Stimulated activated CD4-positive, alpha-beta T cell treated with anti-CD3 and anti-CD28 coated beads, TNF-alpha, amount 100 ng/mL, for 24 hours (primary cell): ENCODE measurements at regions not wholly inside any gene's neighbourhood (a gene's known extent, or its start where the extent isn't known, plus 50 kb on each side); places are given as distances from the start of the nearest gene placed in this dataset.

Source experiments
- DNase-seq, 3 experiments: peaks; one replicate each; pipeline ENCODE4 v3.0.0-alpha.2; 2020; ENCODE audit warnings: low read depth in 3 of 3

DNA sequence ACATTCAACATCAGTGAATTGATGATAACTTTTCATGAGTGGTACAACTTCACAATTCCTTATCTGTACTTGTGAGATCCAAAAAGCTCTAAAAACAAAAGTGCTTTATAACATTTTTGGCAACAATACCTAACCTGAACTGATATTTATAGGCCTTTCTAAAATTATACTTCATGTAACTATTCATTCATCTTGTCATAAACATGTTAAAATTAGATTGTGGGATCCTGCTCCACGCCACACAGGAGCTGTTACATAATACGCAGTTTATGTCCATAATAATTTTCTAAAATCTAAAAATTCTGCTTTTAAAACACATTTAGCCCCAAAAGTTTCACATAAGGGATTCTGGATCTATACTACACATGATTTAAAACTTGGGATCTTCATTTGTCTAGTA is 908.5 kb upstream of the CHAC2 start:
- no peak for DNase-seq

DNA sequence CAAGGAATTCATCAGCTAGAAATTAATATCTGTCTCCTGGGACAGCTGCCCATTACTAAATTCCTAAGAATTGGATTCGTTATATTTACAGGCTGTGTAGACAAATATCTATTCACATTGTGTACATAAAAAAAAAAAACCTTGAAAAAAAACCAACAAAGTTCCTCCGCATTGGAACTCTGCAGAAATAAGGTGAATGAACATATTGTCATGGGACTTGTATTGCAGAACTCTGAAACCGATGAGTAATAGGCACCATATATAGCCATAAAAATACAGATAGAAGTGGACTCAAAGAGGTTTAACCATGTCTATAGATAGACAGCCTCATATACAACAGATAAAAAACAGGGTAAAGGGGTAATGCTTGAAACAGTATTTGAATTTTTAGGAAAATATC is 909.9 kb upstream of the CHAC2 start:
- DNase-seq = no peak

DNA sequence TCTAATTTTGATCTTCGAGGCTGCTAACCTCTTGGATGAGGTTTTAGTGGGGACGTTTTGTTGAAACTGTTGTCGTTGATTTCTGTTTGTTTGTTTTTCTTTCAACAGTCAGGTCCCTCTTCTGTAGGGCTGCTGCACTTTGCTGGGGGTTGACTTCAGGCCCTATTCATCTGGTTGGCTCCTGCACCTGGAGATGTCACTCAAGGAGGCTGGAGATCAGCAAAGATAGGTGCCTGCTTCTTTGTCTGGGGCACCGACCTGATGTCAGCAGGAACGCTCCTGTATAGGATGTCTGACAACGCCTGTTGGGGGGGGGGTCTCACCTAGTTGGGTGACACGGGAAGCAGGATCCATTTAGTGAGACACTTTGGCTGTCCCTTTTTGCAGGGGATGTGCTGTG is 915.6 kb upstream of the CHAC2 start:
- DNase-seq = no peak

DNA sequence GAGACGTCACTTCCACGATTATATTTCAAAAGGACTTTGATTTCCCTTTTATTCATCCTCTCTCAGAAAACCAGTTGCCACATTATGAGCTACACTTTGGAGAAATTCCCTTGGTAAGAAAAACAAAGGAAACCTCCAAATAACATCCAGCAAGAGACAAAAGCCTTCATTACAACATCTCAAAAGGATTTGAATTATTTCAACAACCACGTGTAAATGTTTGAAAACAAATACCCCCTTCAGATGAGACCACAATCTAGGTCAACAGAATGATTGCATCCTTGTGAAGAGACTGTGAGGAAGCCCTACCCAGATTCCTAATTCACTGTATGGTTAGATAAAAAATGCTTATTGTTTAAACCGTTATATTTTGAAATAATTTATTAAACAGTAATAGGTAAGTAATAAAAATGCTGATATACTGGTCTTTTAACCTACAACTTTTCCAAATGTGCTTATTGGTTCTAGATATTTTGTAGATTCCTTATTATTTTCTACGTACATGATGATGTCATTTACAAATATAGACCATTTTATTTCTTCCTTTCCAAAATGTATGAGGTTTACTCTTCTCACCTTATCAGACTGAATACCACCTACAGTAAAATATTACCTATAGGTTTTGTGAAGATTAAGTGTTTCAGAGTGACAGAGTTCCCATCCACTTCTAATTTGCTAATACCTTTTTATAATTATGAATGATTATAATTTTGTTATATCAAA is 922.7 kb upstream of the CHAC2 start:
- DNase-seq = no peak

DNA sequence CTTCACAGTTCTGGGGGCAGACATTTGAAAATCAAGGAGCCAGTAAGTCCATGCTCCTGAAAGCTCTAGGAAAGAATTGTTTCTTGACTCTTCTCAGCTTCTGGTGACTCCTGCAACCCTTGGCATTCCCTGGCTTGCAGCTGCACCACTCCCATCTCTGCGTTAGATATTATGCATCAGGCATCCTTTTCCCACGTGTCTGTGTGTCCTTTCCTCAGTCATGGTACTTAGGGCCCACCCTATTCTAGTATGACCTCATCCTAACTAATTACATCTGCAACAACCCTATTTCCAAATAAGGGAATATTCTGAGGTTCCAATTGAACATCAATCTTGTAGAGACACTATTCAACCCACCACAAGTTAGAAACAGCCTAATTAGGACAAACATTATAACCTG is 931.7 kb upstream of the CHAC2 start:
- no peak for DNase-seq

DNA sequence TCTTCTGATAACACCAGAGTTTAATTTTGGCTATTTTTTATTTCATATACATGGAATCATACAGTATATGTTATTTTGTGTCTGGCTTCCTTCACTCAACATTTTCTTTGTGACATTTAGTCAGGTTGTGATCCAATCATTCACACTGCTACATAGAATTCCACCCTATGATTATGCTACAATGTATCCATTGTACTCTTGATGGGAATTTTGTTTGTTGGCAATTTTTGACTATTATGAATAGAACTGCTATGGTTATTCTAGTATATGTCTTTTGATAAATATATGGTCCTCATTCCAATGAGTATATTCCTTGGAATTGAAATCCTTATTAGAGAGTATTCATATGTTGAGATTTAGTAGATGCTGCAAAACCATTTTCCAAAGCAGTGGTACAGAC is 936.4 kb upstream of the CHAC2 start:
- DNase-seq = no peak

DNA sequence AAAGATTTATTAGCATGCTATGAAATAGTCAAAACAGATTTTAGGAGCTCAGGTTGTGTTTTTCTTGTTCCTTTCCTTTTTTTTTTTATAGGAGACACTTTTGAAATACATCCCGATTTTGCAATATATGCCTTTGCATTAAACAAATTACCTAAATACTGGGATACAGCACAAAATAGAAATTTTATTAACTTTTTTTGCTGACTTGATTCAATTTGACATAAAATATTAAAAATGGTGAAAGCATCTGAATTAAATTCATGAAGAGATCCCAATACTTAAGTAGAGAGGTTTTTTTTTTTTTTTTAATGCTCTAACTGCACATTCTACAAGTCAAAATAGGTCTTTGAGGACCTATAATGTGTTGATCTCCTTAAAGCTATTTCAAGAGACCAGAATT is 939.5 kb upstream of the CHAC2 start:
- no peak for DNase-seq

DNA sequence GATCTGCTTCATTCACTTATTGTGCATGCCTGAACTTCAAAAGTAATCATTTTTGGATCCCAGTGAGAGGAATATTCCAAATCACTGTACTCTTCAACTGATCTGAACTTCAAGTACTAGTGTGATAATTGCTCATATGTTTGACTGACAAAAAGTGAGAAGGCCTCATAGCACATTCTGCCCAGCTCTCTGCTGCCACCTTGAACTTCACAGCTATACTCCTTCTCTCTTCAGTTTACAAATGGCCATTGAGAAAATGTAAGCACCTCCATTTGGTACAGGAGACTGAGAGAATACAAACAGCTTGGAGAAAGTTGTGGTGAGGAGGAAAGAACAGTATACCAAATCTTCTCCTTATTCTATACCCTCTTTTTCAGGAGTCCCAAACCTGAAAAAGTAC is 946.0 kb upstream of the CHAC2 start:
- no peak for DNase-seq

DNA sequence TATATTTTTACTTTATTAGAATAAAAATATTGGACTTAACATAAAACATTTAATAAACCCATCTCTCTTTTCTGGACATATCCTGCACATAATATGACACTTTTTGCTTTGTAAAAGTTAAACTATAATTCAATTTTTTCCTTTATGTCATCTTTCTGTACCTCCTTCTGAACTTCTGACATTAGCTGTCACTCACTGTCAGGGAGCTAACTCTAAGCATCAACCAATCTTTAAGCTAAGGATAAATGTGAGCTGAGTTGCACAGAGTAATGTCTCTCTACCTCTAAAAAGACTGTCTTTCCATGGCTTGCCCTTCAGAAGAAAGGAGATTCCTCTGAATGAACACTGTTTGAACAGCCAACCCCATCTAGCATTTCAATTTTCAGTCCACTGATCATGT is 948.6 kb upstream of the CHAC2 start:
- no peak for DNase-seq

DNA sequence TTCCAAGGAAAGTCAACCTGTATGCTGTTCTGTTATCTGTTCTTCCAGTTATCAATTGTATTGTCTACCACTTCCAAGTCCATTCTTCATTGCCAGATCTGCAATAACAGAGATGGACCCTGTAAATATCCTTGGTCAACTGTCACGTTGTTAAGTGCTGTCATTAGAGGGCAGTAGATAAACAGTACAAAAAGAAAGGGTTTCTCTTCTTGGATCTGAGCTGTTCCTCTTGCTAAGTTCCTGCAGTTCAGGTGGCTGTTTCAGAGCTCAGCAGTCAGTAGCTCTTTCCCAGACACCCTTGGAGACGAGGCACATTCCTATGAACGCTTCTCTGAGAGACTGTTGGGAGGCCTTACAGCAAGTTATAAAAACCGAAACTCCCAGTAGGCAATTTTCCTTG is 957.1 kb upstream of the CHAC2 start:
- DNase-seq = no peak

DNA sequence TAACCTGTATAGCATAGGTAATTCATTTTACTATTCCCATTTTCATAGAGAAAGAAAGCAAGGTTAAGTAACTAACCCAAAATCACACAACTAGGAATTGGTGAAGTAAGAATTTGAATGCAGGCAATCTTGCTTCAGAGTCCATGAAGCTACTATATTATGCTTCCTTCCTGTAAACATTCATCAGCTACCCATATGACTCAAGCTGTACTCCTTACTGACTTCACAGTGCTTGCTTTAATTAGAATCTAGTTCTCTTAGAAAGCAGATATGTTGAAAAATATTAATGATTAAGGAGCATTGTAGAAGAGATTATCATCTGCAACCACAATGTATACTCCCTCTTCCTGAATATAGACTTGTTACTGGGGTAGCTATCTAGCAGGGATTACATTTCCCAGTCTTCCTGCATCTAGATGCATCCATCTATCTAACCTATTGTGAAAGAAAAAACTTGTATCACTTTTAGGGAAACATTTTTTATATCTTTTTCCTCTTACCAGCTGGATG is 961.6 kb upstream of the CHAC2 start:
- no peak for DNase-seq

DNA sequence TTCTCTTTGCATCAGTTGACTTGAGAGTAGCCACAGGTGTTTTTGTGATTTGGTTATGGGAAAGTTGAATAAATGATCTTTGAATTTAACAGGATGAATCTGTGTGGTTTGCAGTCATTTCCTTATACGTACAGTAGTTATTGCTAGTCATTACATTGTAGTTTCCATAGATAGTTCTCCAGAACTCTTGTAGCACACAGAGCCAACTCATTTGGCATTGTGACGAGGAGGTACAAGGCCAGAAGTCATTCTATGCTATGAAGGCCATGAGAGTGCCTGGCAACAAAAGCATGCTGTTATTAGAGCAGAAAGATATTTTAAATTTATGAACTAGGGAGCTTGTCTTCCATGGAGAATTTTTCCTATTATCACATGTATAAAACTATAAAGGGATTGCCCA is 973.0 kb upstream of the CHAC2 start:
- DNase-seq = no peak

DNA sequence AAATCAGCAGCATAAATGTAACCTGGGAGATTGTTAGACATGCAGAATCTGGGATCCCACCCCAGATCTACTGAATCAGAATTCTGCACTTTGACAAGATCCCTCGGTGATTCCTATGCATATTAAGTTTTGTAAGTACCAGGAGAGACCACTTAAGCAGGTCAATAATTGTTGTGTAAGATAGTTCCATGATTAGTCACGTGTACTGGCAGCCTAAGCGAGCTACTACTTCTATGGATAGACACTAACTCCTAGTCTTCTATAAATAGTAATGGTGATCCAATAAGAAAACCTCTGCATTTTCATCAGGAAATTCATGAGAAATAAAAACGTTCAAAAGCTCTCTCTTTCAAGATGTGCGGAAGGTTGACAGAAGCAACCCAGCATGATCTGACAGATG is 988.2 kb upstream of the CHAC2 start:
- DNase-seq = no peak

DNA sequence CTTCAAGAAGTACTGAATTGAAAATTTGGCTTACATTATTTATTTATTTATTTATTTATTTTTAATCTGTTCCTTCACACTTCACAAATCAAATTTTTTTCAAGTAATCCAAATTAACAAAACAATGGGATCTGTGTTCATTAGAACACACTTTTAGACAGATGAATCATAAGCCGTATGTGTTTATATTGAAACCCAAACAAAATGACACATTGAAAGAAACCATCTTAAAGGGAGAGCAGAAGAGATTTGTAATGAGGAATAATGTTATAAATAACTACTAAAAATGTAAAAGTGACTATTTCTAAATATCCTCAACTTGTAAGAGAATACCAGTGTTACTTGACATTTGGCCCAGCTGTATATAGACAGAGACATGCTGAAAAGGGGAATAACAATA is 991.0 kb upstream of the CHAC2 start:
- DNase-seq = no peak

DNA sequence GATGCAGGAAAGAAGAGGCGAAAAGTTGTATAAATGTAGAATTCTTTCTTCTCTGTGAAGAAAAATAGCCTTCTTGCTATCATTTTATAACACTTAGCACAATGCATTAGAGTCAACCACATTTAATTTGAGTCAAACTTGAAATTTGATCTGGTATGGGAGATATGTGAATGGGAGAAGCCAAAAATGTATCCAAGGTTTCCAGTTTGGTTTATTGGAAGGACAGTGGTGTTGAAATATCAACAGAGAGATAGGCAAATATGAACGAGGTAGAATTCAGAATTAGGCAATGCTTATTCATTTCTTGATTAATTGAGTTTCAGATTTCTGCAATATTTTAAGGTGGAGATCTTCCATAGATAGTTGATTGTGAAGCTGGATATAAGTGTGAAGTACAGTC is 991.9 kb upstream of the CHAC2 start:
- no peak for DNase-seq

DNA sequence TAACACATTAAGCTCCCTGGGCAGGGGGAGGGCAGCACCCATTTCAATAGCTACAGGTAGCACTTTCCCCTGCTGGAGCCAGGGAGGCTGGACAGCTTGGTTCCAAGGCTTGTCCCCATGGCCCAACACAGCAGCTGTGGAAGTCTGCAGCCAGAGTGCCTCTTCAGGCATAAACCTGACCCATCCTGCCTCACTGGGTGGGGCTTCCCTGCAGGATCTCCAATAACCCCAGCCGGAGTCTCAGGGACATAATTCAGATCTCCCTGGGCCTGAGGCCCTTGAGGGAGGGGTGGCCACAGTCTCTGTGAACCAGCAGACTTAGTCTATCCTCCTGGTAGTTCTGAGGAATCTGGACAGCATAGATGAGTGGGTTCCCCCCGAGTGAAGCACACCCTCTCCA is 1001.9 kb upstream of the CHAC2 start:
- no peak for DNase-seq

DNA sequence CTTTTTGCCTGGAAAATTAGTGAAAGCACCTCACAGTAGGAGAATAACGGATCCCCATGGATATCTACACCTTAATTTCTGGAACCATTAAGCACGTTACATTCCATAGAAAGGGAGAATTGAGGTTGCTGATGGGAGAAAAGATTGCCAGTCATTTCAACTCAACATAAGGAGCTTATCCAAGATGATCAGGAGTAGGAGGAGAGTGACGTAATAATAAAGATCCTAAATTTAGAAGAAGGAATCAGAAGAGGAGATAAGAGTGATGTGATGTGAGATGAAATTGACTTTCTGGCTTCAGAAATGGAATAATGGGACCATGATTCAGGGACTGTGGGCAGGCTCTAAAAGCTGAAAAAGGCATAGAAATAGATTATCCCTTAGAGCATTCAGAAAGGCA is 1017.8 kb upstream of the CHAC2 start:
- no peak for DNase-seq

DNA sequence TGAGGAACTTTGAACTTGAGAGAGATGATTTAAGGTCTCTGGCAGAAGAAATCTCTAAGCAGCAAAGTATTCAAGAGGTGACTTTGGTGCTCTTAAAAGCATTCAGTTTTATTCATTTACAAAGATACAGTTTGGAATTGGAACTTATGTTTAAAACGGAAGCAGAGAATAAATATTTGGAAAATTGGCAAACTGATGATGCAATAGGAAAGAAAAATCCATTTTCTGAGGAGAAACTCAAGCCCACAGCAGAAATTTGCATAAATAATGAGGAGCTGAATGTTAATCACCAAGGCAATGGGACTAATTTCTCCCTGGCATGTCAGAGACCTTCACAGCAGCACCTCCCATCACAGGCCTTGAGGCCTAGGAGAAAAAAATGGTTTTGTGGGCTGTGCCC is 1022.5 kb upstream of the CHAC2 start:
- no peak for DNase-seq

DNA sequence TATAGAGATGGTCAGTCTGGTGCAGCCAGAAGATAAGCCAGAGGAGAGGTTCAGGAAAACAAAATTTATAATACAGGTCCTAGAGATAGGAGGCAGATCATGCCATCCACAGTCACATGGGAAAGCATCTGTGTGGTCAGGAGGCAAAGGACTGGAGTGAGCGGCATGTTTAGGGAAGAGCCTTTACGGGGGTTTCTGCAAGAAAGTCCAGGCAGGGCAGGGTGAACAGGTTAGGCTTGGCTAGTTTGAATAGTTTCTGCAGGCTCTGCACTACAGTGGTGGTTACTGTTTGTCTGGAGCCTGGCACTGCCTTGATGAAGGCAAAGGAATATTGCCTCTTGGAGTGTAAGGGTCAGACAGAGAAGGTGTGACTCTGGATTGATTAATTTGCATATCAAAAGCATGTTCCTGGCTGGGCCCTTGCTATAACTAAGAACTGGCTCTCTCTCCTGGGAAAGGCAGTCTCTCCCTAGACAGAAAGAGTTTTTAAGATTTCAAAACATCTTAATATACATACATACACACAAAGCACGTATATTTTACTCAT is 1034.7 kb upstream of the CHAC2 start:
- no peak for DNase-seq

DNA sequence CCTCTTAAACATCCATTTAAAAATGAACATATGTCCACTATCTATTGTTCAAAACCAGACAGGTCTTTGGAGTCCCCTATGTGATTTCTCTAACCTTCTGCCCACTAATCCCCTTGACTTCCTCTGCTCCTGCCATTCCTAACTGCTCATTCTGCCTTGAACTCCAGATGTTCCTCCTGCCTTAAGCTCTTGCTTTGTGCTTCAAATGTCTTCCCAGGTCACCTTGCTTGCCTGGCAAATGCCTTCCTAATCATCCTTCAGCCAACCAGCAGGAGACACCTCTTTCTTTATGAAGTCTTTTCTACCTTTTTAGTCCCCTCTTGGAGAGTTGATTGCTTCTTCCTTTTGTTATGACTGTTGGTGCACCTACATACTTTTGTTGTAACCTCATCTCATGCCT is 1043.0 kb upstream of the CHAC2 start:
- no peak for DNase-seq

DNA sequence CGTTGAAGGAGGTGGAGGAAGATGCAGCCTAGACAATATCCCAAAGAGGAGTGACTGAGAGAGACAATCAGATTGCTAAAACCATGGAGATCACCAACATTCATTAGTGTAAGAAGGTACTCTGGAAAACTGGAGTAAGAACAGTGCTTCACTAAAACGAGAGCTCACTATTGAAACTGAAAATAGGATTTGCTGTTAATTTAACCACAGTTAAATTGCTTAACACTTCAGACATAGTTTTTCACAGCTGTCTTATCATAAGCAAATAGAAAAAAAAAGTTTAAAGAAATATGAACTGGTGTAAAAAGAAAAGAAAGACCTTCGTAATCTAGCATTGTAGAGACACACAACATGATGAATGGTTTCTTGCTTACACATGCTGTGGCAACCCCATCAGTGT is 1049.8 kb upstream of the CHAC2 start:
- no peak for DNase-seq

DNA sequence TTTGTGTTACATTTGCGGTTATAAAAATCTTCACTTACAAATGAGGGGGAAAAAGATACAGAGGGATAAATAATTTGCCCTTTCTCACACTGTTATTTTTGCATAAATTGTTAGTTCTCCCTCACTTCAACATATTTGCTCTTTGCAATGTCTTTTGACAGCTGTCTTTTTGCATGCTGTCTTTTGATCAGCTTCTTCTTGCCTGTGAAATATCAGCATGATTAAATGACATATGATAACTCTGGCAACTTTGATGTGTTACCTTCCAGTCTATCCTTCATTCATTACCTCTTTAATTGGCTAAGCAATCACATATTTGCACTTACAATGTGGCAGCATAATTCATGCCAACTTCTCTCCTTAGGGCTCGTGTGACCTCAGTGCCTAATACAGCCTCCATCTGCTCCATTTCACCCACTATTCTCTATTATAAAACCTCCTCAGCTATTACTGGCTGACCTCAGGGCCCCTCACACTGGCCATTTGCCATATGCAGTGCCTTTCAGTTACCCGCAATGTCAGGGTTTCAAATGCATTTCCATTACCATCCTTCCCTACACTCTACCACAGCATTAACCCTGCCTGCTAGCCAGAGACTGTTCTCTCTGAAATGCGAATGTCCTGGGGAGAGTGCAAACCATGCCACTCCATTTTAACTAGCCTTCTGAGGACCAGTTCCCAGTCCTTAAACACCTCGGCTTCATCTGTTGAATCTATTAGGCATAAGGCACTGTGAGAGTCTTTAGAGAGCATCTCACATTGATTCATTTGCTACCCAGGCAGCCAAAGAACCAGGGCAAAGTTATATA is 1056.6 kb upstream of the CHAC2 start:
- no peak for DNase-seq

DNA sequence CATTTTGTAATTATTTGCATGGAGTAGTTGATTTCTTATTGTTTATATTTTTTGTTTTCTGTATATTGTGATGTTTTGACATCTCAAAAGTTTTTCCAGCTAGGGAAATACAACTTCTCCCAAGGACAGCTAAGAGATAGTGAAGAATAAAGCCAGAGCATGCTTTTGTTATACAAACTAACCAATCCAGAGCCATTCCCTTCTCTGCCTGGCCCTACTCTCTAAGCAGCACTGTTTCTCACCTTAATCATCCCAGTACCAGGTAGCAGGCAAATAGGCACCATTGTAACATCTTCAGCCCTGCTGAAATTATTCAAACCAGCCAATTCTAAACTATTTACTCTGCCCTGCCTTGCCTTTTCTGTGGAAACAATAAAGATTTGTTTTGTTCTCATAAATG is 1063.4 kb upstream of the CHAC2 start:
- no peak for DNase-seq
